Adrenal gland (tissue), 5 donors: ENCODE measurements at regions not wholly inside any gene's neighbourhood (a gene's known extent, or its start where the extent isn't known, plus 50 kb on each side); places are given as distances from the start of the nearest gene placed in this dataset.

Experiments used
- POLR2A ChIP-seq, 2 donors: fragments of 450-650 bp; IDR thresholded peaks; one replicate each; pipeline ENCODE4 v1.6.1; 2017; ENCODE audit warnings: antibody characterized with exemption in 2 of 2, mild to moderate bottlenecking in 2 of 2, moderate library complexity in 1 of 2
- TF ChIP-seq, protein P1 (sequence below), 6 experiments: fragments of 450-650 bp in 4 of 6; fragments of 200-600 bp in 2 of 6; sonication (generic) in 1 of 6; IDR thresholded peaks; 1 replicate in 5 of 6; 2 replicates in 1 of 6; pipeline versions ENCODE4 v1.5.1 to v1.8.0; 2016 to 2021; ENCODE audit warnings: antibody characterized with exemption in 6 of 6, mild to moderate bottlenecking in 2 of 6, moderate library complexity in 1 of 6
- donor health status: DM: no; HTN: no; CAD: no.

DNA sequence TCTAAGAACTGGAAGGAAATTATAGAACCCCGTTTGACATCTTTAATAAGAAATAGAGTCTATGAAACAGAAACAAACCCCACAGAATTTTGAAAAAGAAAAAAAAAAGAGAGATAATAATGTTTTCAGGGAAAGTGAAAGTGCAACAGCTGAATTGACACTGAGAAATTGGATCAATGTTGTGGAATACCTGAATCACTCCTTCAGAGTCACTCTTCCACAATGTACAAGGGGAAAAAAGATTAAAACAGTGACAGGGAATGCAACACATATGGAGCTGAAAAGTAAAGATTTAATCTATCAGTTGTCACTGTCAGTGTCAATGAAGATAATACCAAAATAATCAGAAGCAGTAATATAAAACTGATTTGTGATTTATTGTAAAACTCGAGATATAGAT is 520.8 kb upstream of the HS3ST5 start:
- TF ChIP-seq, protein P1, sequence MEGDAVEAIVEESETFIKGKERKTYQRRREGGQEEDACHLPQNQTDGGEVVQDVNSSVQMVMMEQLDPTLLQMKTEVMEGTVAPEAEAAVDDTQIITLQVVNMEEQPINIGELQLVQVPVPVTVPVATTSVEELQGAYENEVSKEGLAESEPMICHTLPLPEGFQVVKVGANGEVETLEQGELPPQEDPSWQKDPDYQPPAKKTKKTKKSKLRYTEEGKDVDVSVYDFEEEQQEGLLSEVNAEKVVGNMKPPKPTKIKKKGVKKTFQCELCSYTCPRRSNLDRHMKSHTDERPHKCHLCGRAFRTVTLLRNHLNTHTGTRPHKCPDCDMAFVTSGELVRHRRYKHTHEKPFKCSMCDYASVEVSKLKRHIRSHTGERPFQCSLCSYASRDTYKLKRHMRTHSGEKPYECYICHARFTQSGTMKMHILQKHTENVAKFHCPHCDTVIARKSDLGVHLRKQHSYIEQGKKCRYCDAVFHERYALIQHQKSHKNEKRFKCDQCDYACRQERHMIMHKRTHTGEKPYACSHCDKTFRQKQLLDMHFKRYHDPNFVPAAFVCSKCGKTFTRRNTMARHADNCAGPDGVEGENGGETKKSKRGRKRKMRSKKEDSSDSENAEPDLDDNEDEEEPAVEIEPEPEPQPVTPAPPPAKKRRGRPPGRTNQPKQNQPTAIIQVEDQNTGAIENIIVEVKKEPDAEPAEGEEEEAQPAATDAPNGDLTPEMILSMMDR (IDR thresholded peaks at IDR 0.05) = no peak
- TF ChIP-seq POLR2A (IDR thresholded peaks at IDR 0.05) = no peak
